ENCODE measurements at regions not wholly inside any gene's neighbourhood (a gene's known extent, or its start where the extent isn't known, plus 50 kb on each side); places are given as distances from the start of the nearest gene placed in this dataset.

GRCh38 chr14:58839233-58839632 lies 201.5 kb downstream of the DACT1 start:
- WGBS (ENCODE audit: low lambda C conversion rate): 74% methylated on average over 5 of the region's 5 CpGs
- CTCF ChIA-PET: no interaction called here

More at GRCh38 chr14:58839233-58839632, 201.5 kb downstream of the DACT1 start:
- Histone ChIP-seq H3K27ac (ENCODE audit: low read depth in 2 of 2, low read length in 1 of 2) (no peak overlapping the region), H3K36me3 (replicated peaks in 1 of 2; ENCODE audit: control insufficient read depth in 1 of 2, insufficient read depth in 2 of 2, low read length in 1 of 2) (no peaks in the 10 kb centered on the region), H3K79me2 (ENCODE audit: insufficient read depth) (no peaks in the 10 kb centered on the region), H3K4me2 (no peak overlapping the region), H2AFZ (ENCODE audit: low read depth) (no peak overlapping the region), H3K9me3 (no peaks in the 10 kb centered on the region), H3K4me3 (ENCODE audit: low read depth in 2 of 2, low read length in 1 of 2) (no peak overlapping the region), H4K20me1 (ENCODE audit: insufficient read depth) (no peaks in the 10 kb centered on the region), H3K9me2 (no peaks in the 10 kb centered on the region), H3K9ac (no peak overlapping the region), H3K4me1 (ENCODE audit: control insufficient read depth in 1 of 2, insufficient read depth in 2 of 2, low read depth in 1 of 2, low read length in 1 of 2) (no peaks in the 10 kb centered on the region), H3K27me3 (ENCODE audit: insufficient read depth) (no peaks in the 10 kb centered on the region), H3F3A (replicated peaks; ENCODE audit: insufficient read depth) (no peaks in the 10 kb centered on the region)
- POLR2A ChIA-PET: no interaction called here
- TF ChIP-seq CTCF (IDR thresholded peaks at IDR 0.05): no peak
- no peak for TF ChIP-seq MAX (IDR thresholded peaks at IDR 0.05; ENCODE audit: low read depth)
- no peak for TF ChIP-seq JUND (IDR thresholded peaks at IDR 0.05)
- TF ChIP-seq YY1 (IDR thresholded peaks at IDR 0.05; ENCODE audit: low read depth): no peak
- TF ChIP-seq POLR2AphosphoS5 (IDR thresholded peaks at IDR 0.05; ENCODE audit: low read depth, low read length): no peak
- TF ChIP-seq REST (IDR thresholded peaks at IDR 0.05; ENCODE audit: low read depth, low read length): no peak
- no peak for TF ChIP-seq TCF12 (IDR thresholded peaks at IDR 0.05)
- no peak for TF ChIP-seq GATA2 (CRISPR knock-in tag; IDR thresholded peaks at IDR 0.05)
- TF ChIP-seq TAF1 (IDR thresholded peaks at IDR 0.05; ENCODE audit: borderline replicate concordance, low read depth, low read length): no peak
- no peak for TF ChIP-seq PBX3 (IDR thresholded peaks at IDR 0.05)
- TF ChIP-seq EP300 (IDR thresholded peaks at IDR 0.05; ENCODE audit: borderline replicate concordance in 1 of 2, low read depth in 1 of 2, low read length in 1 of 2): no peak
- TF ChIP-seq MEF2A (IDR thresholded peaks at IDR 0.05; ENCODE audit: borderline replicate concordance, low read depth): no peak
- no peak for TF ChIP-seq SIN3A (IDR thresholded peaks at IDR 0.05; ENCODE audit: borderline replicate concordance, low read depth, low read length)
- TF ChIP-seq ZBTB33 (IDR thresholded peaks at IDR 0.05; ENCODE audit: borderline replicate concordance, low read depth): no peak
- TF ChIP-seq RXRA (IDR thresholded peaks at IDR 0.05; ENCODE audit: borderline replicate concordance, low read depth): no peak
- TF ChIP-seq RAD21 (IDR thresholded peaks at IDR 0.05; ENCODE audit: low read length): no peak
- no peak for TF ChIP-seq CHD2 (IDR thresholded peaks at IDR 0.05; ENCODE audit: low read length, partially characterized antibody)
- TF ChIP-seq USF1 (IDR thresholded peaks at IDR 0.05; ENCODE audit: borderline replicate concordance, low read depth): no peak
- no peak for DNase-seq
